ENCODE measurements at regions not wholly inside any gene's neighbourhood (a gene's known extent, or its start where the extent isn't known, plus 50 kb on each side); places are given as distances from the start of the nearest gene placed in this dataset.

- no peak overlapping the region for H3K4me3 ChIP-seq (ENCODE audit: low read depth, low read length)
- H3K4me1 ChIP-seq: no peaks in the 10 kb centered on the region
- TF ChIP-seq, protein P1, sequence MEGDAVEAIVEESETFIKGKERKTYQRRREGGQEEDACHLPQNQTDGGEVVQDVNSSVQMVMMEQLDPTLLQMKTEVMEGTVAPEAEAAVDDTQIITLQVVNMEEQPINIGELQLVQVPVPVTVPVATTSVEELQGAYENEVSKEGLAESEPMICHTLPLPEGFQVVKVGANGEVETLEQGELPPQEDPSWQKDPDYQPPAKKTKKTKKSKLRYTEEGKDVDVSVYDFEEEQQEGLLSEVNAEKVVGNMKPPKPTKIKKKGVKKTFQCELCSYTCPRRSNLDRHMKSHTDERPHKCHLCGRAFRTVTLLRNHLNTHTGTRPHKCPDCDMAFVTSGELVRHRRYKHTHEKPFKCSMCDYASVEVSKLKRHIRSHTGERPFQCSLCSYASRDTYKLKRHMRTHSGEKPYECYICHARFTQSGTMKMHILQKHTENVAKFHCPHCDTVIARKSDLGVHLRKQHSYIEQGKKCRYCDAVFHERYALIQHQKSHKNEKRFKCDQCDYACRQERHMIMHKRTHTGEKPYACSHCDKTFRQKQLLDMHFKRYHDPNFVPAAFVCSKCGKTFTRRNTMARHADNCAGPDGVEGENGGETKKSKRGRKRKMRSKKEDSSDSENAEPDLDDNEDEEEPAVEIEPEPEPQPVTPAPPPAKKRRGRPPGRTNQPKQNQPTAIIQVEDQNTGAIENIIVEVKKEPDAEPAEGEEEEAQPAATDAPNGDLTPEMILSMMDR (IDR thresholded peaks at IDR 0.05): no peak
- H3K36me3 ChIP-seq (ENCODE audit: control insufficient read depth, insufficient read depth, low read length): no peaks in the 10 kb centered on the region
- H3K9me3 ChIP-seq (ENCODE audit: control insufficient read depth, low read length): no peaks in the 10 kb centered on the region
- H3K4me2 ChIP-seq (ENCODE audit: low read length): no peak overlapping the region
- H3K9ac ChIP-seq: no peak overlapping the region
- H2AFZ ChIP-seq: no peak overlapping the region
- H3K79me2 ChIP-seq: no peaks in the 10 kb centered on the region
- H3K27me3 ChIP-seq (ENCODE audit: control insufficient read depth, insufficient read depth, low read length): no peaks in the 10 kb centered on the region
- H3K27ac ChIP-seq: no peak overlapping the region
Measured at GRCh38 chr5:109917154-109917546, 227.4 kb downstream of the MAN2A1 start.

DNA sequence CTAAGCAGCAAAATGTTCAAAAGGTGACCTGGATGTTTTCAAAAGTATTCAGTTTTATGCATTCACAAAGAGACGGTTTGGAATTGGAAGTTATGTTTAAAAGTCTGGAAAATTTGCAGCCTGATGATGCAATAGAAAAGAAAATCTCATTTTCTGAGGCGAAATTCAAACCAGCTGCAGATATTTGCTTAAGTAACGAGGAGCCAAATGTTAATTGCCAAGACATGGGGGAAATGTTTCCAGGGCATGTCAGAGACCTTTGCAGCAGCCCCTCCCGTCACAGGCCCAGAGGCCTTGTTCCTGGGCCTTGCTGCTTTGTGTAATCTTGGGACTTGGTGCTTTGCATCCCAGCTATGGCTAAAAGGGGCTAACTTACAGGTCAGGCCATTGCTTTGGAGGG is 228.2 kb downstream of the MAN2A1 start:
- no peaks in the 10 kb centered on the region for H3K27me3 ChIP-seq (ENCODE audit: control insufficient read depth, insufficient read depth, low read length)
- H3K4me1 ChIP-seq: no peaks in the 10 kb centered on the region
- no peaks in the 10 kb centered on the region for H3K79me2 ChIP-seq
- no peak overlapping the region for H3K4me2 ChIP-seq (ENCODE audit: low read length)
- no peaks in the 10 kb centered on the region for H3K9me3 ChIP-seq (ENCODE audit: control insufficient read depth, low read length)
- no peaks in the 10 kb centered on the region for H3K36me3 ChIP-seq (ENCODE audit: control insufficient read depth, insufficient read depth, low read length)
- H3K4me3 ChIP-seq (ENCODE audit: low read depth, low read length): no peak overlapping the region
- H2AFZ ChIP-seq: no peak overlapping the region
- TF ChIP-seq, protein P1 (IDR thresholded peaks at IDR 0.05): no peak
- H3K27ac ChIP-seq: no peak overlapping the region
- H3K9ac ChIP-seq: no peak overlapping the region

GRCh38 chr5:109920736-109921135 is 231.0 kb downstream of the MAN2A1 start:
- TF ChIP-seq, protein P1 (IDR thresholded peaks at IDR 0.05): no peak

DNA sequence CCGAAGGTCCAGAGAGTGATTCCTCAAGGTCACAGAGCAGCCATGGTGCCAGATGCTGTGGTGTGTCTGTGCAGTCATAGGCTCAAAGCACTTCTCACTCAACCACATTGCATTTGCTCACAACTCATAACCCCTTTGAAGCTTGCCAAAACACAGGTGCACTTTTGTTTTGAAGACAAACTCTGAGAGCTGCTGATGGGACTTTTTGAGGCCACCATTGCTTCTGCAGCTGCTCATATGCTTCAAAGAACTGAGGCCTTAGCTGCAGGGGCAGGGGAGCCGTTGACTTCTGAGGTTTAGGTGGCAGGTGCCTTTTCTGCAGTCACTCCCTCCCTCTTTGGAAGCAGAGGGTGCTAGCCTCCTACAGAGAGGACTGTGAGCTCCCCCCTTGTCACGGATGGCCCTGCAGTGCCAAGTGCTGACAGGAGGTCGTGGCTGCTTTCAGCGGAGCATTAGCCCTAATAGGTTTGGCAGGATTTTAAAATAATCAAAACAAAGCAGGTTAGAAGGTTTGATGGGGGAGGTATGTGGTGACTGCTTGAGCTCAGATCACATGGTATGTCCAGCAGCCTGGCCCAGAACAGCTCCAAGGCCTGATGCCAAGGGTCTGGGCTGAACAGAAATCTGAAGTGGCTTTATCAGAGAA is 232.1 kb downstream of the MAN2A1 start:
- Histone ChIP-seq H3K79me2 (no peaks in the 10 kb centered on the region), H3K4me3 (ENCODE audit: low read depth, low read length) (no peak overlapping the region), H3K36me3 (ENCODE audit: control insufficient read depth, insufficient read depth, low read length) (no peaks in the 10 kb centered on the region), H2AFZ (no peak overlapping the region), H3K27ac (no peak overlapping the region), H3K4me2 (ENCODE audit: low read length) (no peak overlapping the region), H3K4me1 (no peaks in the 10 kb centered on the region), H3K9ac (no peak overlapping the region), H3K9me3 (ENCODE audit: control insufficient read depth, low read length) (no peaks in the 10 kb centered on the region), H3K27me3 (ENCODE audit: control insufficient read depth, insufficient read depth, low read length) (no peaks in the 10 kb centered on the region)
- TF ChIP-seq, protein P1 (IDR thresholded peaks at IDR 0.05): no peak

More at GRCh38 chr5:109920736-109921135, 231.0 kb downstream of the MAN2A1 start:
- Histone ChIP-seq H3K27me3 (ENCODE audit: control insufficient read depth, insufficient read depth, low read length) (no peaks in the 10 kb centered on the region), H3K27ac (no peak overlapping the region), H3K36me3 (ENCODE audit: control insufficient read depth, insufficient read depth, low read length) (no peaks in the 10 kb centered on the region), H3K4me3 (ENCODE audit: low read depth, low read length) (no peak overlapping the region), H3K4me1 (no peaks in the 10 kb centered on the region), H2AFZ (no peak overlapping the region), H3K4me2 (ENCODE audit: low read length) (no peak overlapping the region), H3K9me3 (ENCODE audit: control insufficient read depth, low read length) (no peaks in the 10 kb centered on the region), H3K9ac (no peak overlapping the region), H3K79me2 (no peaks in the 10 kb centered on the region)

- Histone ChIP-seq H3K79me2 (no peaks in the 10 kb centered on the region), H3K27ac (no peak overlapping the region), H3K4me2 (ENCODE audit: low read length) (no peak overlapping the region), H3K9ac (no peak overlapping the region), H2AFZ (no peak overlapping the region), H3K27me3 (ENCODE audit: control insufficient read depth, insufficient read depth, low read length) (no peaks in the 10 kb centered on the region), H3K36me3 (ENCODE audit: control insufficient read depth, insufficient read depth, low read length) (no peaks in the 10 kb centered on the region), H3K9me3 (ENCODE audit: control insufficient read depth, low read length) (no peaks in the 10 kb centered on the region), H3K4me3 (ENCODE audit: low read depth, low read length) (no peak overlapping the region), H3K4me1 (no peaks in the 10 kb centered on the region)
- TF ChIP-seq, protein P1 (IDR thresholded peaks at IDR 0.05): no peak
Measured at GRCh38 chr5:109922381-109922995, 232.8 kb downstream of the MAN2A1 start.

All from parathyroid adenoma (tissue), 2 donors.